ENCODE measurements at regions not wholly inside any gene's neighbourhood (a gene's known extent, or its start where the extent isn't known, plus 50 kb on each side); places are given as distances from the start of the nearest gene placed in this dataset.

DNA sequence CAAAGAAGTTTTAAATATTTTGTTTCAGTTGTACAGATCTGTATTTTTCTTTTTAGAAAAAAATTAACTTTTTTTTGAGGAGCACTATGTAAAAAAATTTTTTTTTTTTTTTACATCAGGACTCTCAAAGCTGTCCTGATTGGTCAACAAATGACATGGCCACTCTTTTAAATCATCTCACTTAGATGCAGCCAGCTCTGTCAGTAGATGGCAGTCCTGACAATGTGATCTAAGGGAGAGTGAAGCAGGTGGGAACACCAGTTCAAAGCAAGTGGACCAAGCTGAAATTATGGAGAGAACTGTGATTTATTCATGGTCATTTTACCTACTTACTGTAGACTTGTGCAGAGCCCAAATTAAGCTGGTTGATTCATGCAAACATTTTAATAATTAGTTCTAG lies 174.7 kb upstream of the GPRIN3 start:
- TF ChIP-seq, protein P1, sequence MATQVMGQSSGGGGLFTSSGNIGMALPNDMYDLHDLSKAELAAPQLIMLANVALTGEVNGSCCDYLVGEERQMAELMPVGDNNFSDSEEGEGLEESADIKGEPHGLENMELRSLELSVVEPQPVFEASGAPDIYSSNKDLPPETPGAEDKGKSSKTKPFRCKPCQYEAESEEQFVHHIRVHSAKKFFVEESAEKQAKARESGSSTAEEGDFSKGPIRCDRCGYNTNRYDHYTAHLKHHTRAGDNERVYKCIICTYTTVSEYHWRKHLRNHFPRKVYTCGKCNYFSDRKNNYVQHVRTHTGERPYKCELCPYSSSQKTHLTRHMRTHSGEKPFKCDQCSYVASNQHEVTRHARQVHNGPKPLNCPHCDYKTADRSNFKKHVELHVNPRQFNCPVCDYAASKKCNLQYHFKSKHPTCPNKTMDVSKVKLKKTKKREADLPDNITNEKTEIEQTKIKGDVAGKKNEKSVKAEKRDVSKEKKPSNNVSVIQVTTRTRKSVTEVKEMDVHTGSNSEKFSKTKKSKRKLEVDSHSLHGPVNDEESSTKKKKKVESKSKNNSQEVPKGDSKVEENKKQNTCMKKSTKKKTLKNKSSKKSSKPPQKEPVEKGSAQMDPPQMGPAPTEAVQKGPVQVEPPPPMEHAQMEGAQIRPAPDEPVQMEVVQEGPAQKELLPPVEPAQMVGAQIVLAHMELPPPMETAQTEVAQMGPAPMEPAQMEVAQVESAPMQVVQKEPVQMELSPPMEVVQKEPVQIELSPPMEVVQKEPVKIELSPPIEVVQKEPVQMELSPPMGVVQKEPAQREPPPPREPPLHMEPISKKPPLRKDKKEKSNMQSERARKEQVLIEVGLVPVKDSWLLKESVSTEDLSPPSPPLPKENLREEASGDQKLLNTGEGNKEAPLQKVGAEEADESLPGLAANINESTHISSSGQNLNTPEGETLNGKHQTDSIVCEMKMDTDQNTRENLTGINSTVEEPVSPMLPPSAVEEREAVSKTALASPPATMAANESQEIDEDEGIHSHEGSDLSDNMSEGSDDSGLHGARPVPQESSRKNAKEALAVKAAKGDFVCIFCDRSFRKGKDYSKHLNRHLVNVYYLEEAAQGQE (IDR thresholded peaks at IDR 0.05; ENCODE audit: insufficient read depth in 1 of 2, low read depth in 2 of 2, low read length in 2 of 2): no peak
- TF ChIP-seq FOXP2 (optimal IDR thresholded peaks at IDR 0.05; ENCODE audit: borderline replicate concordance, extremely low read depth, extremely low read length, insufficient read depth) (no peak), POLR2AphosphoS5 (IDR thresholded peaks at IDR 0.05; ENCODE audit: low read depth, low read length) (no peak), SIN3A (IDR thresholded peaks at IDR 0.05; ENCODE audit: borderline replicate concordance, insufficient read depth, low read length) (no peak), TAF1 (IDR thresholded peaks at IDR 0.05; ENCODE audit: borderline replicate concordance, insufficient read depth, low read length) (no peak)
